ENCODE measurements at regions not wholly inside any gene's neighbourhood (a gene's known extent, or its start where the extent isn't known, plus 50 kb on each side); places are given as distances from the start of the nearest gene placed in this dataset.

- no peak for DNase-seq (ENCODE audit: low read depth in 2 of 2)
- TF ChIP-seq, protein P1, sequence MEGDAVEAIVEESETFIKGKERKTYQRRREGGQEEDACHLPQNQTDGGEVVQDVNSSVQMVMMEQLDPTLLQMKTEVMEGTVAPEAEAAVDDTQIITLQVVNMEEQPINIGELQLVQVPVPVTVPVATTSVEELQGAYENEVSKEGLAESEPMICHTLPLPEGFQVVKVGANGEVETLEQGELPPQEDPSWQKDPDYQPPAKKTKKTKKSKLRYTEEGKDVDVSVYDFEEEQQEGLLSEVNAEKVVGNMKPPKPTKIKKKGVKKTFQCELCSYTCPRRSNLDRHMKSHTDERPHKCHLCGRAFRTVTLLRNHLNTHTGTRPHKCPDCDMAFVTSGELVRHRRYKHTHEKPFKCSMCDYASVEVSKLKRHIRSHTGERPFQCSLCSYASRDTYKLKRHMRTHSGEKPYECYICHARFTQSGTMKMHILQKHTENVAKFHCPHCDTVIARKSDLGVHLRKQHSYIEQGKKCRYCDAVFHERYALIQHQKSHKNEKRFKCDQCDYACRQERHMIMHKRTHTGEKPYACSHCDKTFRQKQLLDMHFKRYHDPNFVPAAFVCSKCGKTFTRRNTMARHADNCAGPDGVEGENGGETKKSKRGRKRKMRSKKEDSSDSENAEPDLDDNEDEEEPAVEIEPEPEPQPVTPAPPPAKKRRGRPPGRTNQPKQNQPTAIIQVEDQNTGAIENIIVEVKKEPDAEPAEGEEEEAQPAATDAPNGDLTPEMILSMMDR (IDR thresholded peaks at IDR 0.05; ENCODE audit: low read depth, low read length), result no peak
- no peak overlapping the region for H3K4me3 ChIP-seq (replicated peaks in 1 of 2; ENCODE audit: low read depth in 2 of 2, low read length in 2 of 2)
These were observed 497.5 kb downstream of the NR2F2 start for GRCh38 chr15:96827981-96828380.

DNA sequence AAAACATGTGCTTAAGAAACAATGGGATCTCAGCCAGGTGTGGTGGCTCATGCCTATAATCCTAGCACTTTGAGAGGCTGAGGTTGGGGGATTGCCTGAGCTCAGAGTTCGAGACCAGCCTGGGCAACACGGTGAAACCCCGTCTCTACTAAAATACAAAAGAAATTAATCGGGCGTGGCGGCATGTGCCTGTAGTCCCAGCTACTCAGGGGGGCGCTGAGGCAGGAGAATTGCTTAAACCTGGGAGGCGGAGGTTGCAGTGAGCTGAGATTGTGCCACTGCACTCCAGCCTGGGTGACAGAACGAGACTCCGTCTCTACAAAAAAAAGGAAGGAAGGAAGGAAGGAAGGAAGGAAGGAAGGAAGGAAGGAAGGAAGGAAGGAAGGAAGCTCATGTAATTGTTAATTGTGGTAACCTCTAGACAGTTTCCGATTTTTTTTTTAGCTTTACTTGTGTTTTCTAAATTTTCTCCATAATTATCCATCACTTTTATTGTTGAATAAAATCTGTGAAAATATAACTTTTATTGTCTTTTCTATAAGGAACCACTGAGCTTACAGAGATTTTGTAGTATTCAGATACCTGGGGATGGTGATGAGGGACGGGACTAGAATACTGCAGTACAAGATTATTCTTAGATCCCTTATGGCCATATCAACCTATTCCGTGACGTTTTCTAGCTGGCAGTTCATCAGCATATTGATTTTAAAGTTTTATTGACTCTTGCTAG, 506.9 kb downstream of the NR2F2 start:
- DNase-seq (ENCODE audit: low read depth in 2 of 2), result no peak
- TF ChIP-seq, protein P1 (IDR thresholded peaks at IDR 0.05; ENCODE audit: low read depth, low read length), result no peak
- H3K4me3 ChIP-seq (replicated peaks in 1 of 2; ENCODE audit: low read depth in 2 of 2, low read length in 2 of 2), result no peak overlapping the region

DNA sequence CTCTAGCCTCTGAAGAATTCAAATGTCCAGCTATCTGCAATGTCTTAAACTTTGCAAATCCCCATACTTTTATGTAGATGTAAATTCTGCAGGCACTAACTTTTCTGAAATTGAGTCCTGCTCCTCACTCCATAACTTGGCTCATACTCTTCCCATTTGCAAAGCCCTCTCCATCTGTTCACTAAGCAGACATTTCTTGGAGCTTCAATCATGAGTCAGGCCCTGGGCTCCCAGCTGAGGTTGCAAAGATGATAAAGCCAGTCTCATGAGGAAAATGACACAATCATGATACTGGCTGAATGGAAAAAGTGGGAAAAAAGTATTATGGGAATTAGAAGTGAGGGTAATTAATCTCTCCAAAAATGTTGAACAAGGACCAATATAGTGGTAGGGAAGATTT, 507.6 kb downstream of the NR2F2 start:
- peak; percentile 3 to 86 for DNase-seq (ENCODE audit: low read depth in 2 of 2)
- H3K4me3 ChIP-seq (replicated peaks in 1 of 2; ENCODE audit: low read depth in 2 of 2, low read length in 2 of 2), result no peak overlapping the region
- TF ChIP-seq, protein P1 (IDR thresholded peaks at IDR 0.05; ENCODE audit: low read depth, low read length), result no peak

- peak; percentile 64 to 86 for DNase-seq (ENCODE audit: low read depth in 2 of 2)
- TF ChIP-seq, protein P1 (IDR thresholded peaks at IDR 0.05; ENCODE audit: low read depth, low read length), result no peak
- H3K4me3 ChIP-seq (replicated peaks in 1 of 2; ENCODE audit: low read depth in 2 of 2, low read length in 2 of 2), result no peak overlapping the region
These were observed 518.9 kb downstream of the NR2F2 start for GRCh38 chr15:96849271-96849900.

DNA sequence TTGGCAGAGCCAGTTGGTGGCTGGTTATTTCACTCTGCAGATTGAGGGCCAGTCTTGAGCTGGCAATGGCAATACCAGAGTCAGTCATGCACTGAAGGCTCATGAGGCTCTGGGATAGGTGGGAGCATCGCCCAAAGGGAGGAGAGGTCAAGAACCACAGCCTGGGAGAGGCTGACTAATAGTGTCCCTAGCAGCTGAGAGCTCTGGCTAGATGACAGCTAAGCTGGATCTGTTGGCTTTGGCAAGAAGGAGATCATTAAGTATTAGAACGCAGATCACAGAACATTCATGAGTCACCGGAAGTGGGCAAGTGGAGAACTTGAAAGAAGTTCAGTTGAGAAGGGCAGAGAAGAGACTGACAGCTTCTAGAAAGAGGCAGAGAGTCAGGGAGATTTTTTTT, 521.1 kb downstream of the NR2F2 start:
- TF ChIP-seq, protein P1 (IDR thresholded peaks at IDR 0.05; ENCODE audit: low read depth, low read length), result no peak
- DNase-seq (ENCODE audit: low read depth in 2 of 2), result peak; percentile 45 to 92
- no peak overlapping the region for H3K4me3 ChIP-seq (replicated peaks in 1 of 2; ENCODE audit: low read depth in 2 of 2, low read length in 2 of 2)

DNA sequence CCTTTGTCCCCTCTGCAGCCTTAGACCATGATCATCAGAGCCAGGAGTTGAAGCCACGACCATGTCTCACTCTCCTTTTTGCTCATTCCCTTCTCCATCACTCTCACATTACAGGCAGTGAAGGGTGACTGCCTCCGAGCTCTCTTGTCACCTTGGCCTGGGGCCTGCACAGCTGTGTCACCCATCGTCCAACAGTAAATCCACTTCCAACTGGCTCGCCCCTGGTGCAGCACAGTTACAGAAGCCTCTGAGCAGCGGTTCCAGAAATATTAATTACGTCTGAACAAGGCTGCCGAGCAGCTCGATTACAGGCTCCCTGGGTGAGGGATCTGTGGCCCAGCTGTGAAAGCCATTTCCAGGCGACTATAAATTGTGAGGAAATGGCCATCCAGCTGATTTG, 528.2 kb downstream of the NR2F2 start:
- TF ChIP-seq, protein P1 (IDR thresholded peaks at IDR 0.05; ENCODE audit: low read depth, low read length), result no peak
- no peak for DNase-seq (ENCODE audit: low read depth in 2 of 2)
- H3K4me3 ChIP-seq (replicated peaks in 1 of 2; ENCODE audit: low read depth in 2 of 2, low read length in 2 of 2), result no peak overlapping the region

All from cardiac fibroblast (primary cell).